ENCODE measurements at regions not wholly inside any gene's neighbourhood (a gene's known extent, or its start where the extent isn't known, plus 50 kb on each side); places are given as distances from the start of the nearest gene placed in this dataset.
A peak's percentile ranks its signal among the peaks of the same experiment; 100 is the strongest.

- Histone ChIP-seq H3K4me3 (no peak overlapping the region), H3K27me3 (replicated peaks in 1 of 7) (no peaks in the 10 kb centered on the region), H3K9me3 (no peaks in the 10 kb centered on the region), H3K36me3 (no peaks in the 10 kb centered on the region), H3K27ac (no peak overlapping the region), H3K4me1 (peaks cover 0 to 27% (median 20%) of the 10 kb centered on the region in 6 donors)
- TF ChIP-seq POLR2AphosphoS5 (IDR thresholded peaks at IDR 0.05) (no peak), POLR2A (IDR thresholded peaks at IDR 0.05) (no peak), CTCF (IDR thresholded peaks at IDR 0.05 in 8 of 11, conservative IDR thresholded peaks at IDR 0.05 in 3 of 11) (no peak)
- intact Hi-C loops (cut with DNase I; ENCODE audit: low total_unique reads), result no loop called here
- DNase-seq, result peak; percentile 66
- WGBS, 5 donors, result 71 to 90% (median 81%) methylated on average over 15 to 22 of the region's 22 CpGs
Observed at GRCh38 chr11:69375316-69376154, 81.6 kb downstream of the MYEOV start.

- Histone ChIP-seq H3K4me3 (no peak overlapping the region), H3K36me3 (no peaks in the 10 kb centered on the region), H3K9me3 (no peaks in the 10 kb centered on the region), H3K4me1 (peaks cover 0 to 27% (median 20%) of the 10 kb centered on the region in 6 donors), H3K27ac (no peak overlapping the region), H3K27me3 (replicated peaks in 1 of 7) (no peaks in the 10 kb centered on the region)
- DNase-seq, result no peak
- 81 to 95% (median 86%) methylated on average over 14 to 20 of the region's 20 CpGs for WGBS, 5 donors
- intact Hi-C loops (cut with DNase I; ENCODE audit: low total_unique reads), result no loop called here
- no peak for TF ChIP-seq CTCF (IDR thresholded peaks at IDR 0.05 in 8 of 11, conservative IDR thresholded peaks at IDR 0.05 in 3 of 11)
- TF ChIP-seq POLR2AphosphoS5 (IDR thresholded peaks at IDR 0.05), result no peak
- TF ChIP-seq POLR2A (IDR thresholded peaks at IDR 0.05), result no peak
Observed at GRCh38 chr11:69376155-69377028, 82.4 kb downstream of the MYEOV start.

- Histone ChIP-seq H3K27me3 (replicated peaks in 1 of 7) (no peaks in the 10 kb centered on the region), H3K36me3 (no peaks in the 10 kb centered on the region), H3K27ac (no peak overlapping the region), H3K4me1 (peaks cover 0 to 29% (median 21%) of the 10 kb centered on the region in 6 donors), H3K9me3 (no peaks in the 10 kb centered on the region), H3K4me3 (no peak overlapping the region)
- 72 to 84% (median 81%) methylated on average over 48 to 54 of the region's 54 CpGs for WGBS, 5 donors
- DNase-seq, result peak; percentile 65
- no peak for TF ChIP-seq CTCF (IDR thresholded peaks at IDR 0.05 in 8 of 11, conservative IDR thresholded peaks at IDR 0.05 in 3 of 11)
- no peak for TF ChIP-seq POLR2A (IDR thresholded peaks at IDR 0.05)
- TF ChIP-seq POLR2AphosphoS5 (IDR thresholded peaks at IDR 0.05), result no peak
- intact Hi-C loops (cut with DNase I; ENCODE audit: low total_unique reads), result no loop called here
Observed at GRCh38 chr11:69377029-69377952, 83.3 kb downstream of the MYEOV start.

Measured in spleen (tissue), 11 donors.